ENCODE measurements at regions not wholly inside any gene's neighbourhood (a gene's known extent, or its start where the extent isn't known, plus 50 kb on each side); places are given as distances from the start of the nearest gene placed in this dataset.

DNA sequence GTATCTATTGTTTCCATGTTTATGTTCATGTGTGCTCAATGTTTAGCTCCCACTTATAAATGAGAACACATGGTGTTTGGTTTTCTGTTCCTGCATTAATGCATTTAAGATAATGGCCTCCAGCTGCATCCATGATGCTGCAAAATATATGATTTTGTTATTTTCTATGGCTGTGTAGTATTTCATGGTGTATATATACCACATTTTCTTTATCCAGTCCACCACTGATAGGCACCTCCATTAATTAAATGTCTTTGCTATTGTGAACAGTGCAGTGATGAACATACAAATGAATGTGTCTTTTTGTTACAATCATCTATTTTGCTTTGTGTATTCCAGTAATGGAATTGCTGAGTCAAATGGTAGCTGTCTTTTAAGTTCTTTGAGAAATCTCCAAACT is 329.4 kb upstream of the MAGI2 start (continued):
- TF ChIP-seq ZNF207 (IDR thresholded peaks at IDR 0.05; ENCODE audit: borderline replicate concordance) (no peak), ETV6 (conservative IDR thresholded peaks at IDR 0.05 in 1 of 2, IDR thresholded peaks at IDR 0.05 in 1 of 2; ENCODE audit: borderline replicate concordance in 1 of 2, low read depth in 1 of 2) (no peak), ZBTB33 (IDR thresholded peaks at IDR 0.05) (no peak), ASH2L (IDR thresholded peaks at IDR 0.05; ENCODE audit: borderline replicate concordance, low read depth) (no peak)

- no peak for FAIRE-seq
- BruUV-seq (replicated peaks) = no TSS peak
- Histone ChIP-seq H3K36me3 (ENCODE audit: control insufficient read depth in 2 of 2, insufficient read depth in 2 of 2, low read length in 1 of 2) (no peaks in the 10 kb centered on the region), H4K20me1 (ENCODE audit: control insufficient read depth, insufficient read depth) (no peaks in the 10 kb centered on the region), H3K4me3 (no peak overlapping the region), H3K4me2 (ENCODE audit: control insufficient read depth, insufficient read depth) (no peak overlapping the region), H3K9me3 (replicated peaks; ENCODE audit: control insufficient read depth, insufficient read depth, low read length) (no peaks in the 10 kb centered on the region), H3K27ac (ENCODE audit: control insufficient read depth, insufficient read depth) (no peak overlapping the region), H3K4me1 (ENCODE audit: control insufficient read depth, insufficient read depth, low read length) (no peaks in the 10 kb centered on the region), H3K79me2 (ENCODE audit: control insufficient read depth, insufficient read depth, low read length) (no peaks in the 10 kb centered on the region), H3K9ac (ENCODE audit: control insufficient read depth, insufficient read depth, low read length) (no peak overlapping the region), H3K27me3 (replicated peaks in 1 of 2; ENCODE audit: control insufficient read depth in 2 of 2, insufficient read depth in 2 of 2, low read length in 1 of 2) (no peaks in the 10 kb centered on the region), H2AFZ (ENCODE audit: control insufficient read depth, low read depth, low read length) (no peak overlapping the region)
- ATAC-seq = no peak
- TF ChIP-seq RAD51 (IDR thresholded peaks at IDR 0.05) = no peak
- no peak for TF ChIP-seq RELA (IDR thresholded peaks at IDR 0.05; ENCODE audit: borderline replicate concordance, partially characterized antibody)
- TF ChIP-seq SMAD5 (IDR thresholded peaks at IDR 0.05; ENCODE audit: low read depth) = no peak
- no peak for TF ChIP-seq ZNF207 (IDR thresholded peaks at IDR 0.05; ENCODE audit: borderline replicate concordance)
- TF ChIP-seq NKRF (conservative IDR thresholded peaks at IDR 0.05) = no peak
- TF ChIP-seq, protein P1, sequence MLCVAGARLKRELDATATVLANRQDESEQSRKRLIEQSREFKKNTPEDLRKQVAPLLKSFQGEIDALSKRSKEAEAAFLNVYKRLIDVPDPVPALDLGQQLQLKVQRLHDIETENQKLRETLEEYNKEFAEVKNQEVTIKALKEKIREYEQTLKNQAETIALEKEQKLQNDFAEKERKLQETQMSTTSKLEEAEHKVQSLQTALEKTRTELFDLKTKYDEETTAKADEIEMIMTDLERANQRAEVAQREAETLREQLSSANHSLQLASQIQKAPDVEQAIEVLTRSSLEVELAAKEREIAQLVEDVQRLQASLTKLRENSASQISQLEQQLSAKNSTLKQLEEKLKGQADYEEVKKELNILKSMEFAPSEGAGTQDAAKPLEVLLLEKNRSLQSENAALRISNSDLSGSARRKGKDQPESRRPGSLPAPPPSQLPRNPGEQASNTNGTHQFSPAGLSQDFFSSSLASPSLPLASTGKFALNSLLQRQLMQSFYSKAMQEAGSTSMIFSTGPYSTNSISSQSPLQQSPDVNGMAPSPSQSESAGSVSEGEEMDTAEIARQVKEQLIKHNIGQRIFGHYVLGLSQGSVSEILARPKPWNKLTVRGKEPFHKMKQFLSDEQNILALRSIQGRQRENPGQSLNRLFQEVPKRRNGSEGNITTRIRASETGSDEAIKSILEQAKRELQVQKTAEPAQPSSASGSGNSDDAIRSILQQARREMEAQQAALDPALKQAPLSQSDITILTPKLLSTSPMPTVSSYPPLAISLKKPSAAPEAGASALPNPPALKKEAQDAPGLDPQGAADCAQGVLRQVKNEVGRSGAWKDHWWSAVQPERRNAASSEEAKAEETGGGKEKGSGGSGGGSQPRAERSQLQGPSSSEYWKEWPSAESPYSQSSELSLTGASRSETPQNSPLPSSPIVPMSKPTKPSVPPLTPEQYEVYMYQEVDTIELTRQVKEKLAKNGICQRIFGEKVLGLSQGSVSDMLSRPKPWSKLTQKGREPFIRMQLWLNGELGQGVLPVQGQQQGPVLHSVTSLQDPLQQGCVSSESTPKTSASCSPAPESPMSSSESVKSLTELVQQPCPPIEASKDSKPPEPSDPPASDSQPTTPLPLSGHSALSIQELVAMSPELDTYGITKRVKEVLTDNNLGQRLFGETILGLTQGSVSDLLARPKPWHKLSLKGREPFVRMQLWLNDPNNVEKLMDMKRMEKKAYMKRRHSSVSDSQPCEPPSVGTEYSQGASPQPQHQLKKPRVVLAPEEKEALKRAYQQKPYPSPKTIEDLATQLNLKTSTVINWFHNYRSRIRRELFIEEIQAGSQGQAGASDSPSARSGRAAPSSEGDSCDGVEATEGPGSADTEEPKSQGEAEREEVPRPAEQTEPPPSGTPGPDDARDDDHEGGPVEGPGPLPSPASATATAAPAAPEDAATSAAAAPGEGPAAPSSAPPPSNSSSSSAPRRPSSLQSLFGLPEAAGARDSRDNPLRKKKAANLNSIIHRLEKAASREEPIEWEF (IDR thresholded peaks at IDR 0.05; ENCODE audit: insufficient replicate concordance, low read depth, low read length) = no peak
- TF ChIP-seq POLR2A (IDR thresholded peaks at IDR 0.05; ENCODE audit: low read depth, low read length) = no peak
- no peak for TF ChIP-seq STAT3 (IDR thresholded peaks at IDR 0.05; ENCODE audit: low read depth, low read length)
- TF ChIP-seq BMI1 (IDR thresholded peaks at IDR 0.05; ENCODE audit: borderline replicate concordance) = no peak
- no peak for TF ChIP-seq NR2C2 (IDR thresholded peaks at IDR 0.05; ENCODE audit: borderline replicate concordance, control insufficient read depth, insufficient read length, low read depth)
- TF ChIP-seq MEF2B (IDR thresholded peaks at IDR 0.05; ENCODE audit: partially characterized antibody, poor library complexity, severe bottlenecking) = no peak
- TF ChIP-seq EED (IDR thresholded peaks at IDR 0.05; ENCODE audit: low read depth) = no peak
- TF ChIP-seq ZBED1 (IDR thresholded peaks at IDR 0.05; ENCODE audit: borderline replicate concordance) = no peak
- intact Hi-C loops (cut with micrococcal nuclease; ENCODE audit: unreplicated experiment) (no loop called here), in situ Hi-C loops (cut with MboI) (no loop called here)
- ChIA-PET SMC1A (ENCODE audit: uncharacterized antibody, unreplicated experiment) (interaction anchor here (0.6 to 0.7 kb wide), 2 partner anchors 367 to 700 kb away, joined by 3 read pairs; no protein-coding TSS in a partner anchor), CTCF (no interaction called here), RAD21 (ENCODE audit: unreplicated experiment) (no interaction called here), POLR2A (no interaction called here)
- 2% methylated on average over 3 of the region's 3 CpGs for WGBS (ENCODE audit: insufficient coverage, insufficient replicate concordance, low lambda C conversion rate, missing lambda C conversion rate)
- no peak for DNase-seq (ENCODE audit: low read depth, low spot score)
These were observed 328.8 kb upstream of the MAGI2 start for GRCh38 chr7:79782256-79782655.
